Calu3 (cell line): ENCODE measurements at regions not wholly inside any gene's neighbourhood (a gene's known extent, or its start where the extent isn't known, plus 50 kb on each side); places are given as distances from the start of the nearest gene placed in this dataset.
"Not testable (repeated sequence)": the region's sequence is repeated elsewhere in the genome, so short reads cannot be mapped to it uniquely, and the experiment has no call there.

Experiments
- BruUV-seq: library from RNA; stranded (reverse); fragments of 400-500 nt; replicated peaks from 2 replicates; lab custom pipeline; 2021; lab: Mats Ljungman, UMichigan
- CTCF ChIA-PET: fragments of 300-600 bp; sonication (Branson Sonifier 250); formaldehyde crosslinking; loops from one replicate; lab custom pipeline; 2022; ENCODE audit warnings: antibody characterized with exemption; lab: Charles Lee
- DNase-seq: peaks from one replicate; pipeline ENCODE4 v3.0.0; 2022
- H3K27ac Mint-ChIP-seq: one replicate; pipeline ENCODE4 v1.8.0; 2022; ENCODE audit warnings: mixed read lengths; ENCODE audit not compliant: unreplicated experiment
- H3K27me3 Mint-ChIP-seq: one replicate; pipeline ENCODE4 v1.8.0; 2022; ENCODE audit warnings: mixed read lengths; ENCODE audit not compliant: unreplicated experiment
- H3K36me3 Mint-ChIP-seq: one replicate; pipeline ENCODE4 v1.8.0; 2022; ENCODE audit warnings: mild to moderate bottlenecking, moderate library complexity, mixed read lengths; ENCODE audit not compliant: insufficient read depth, unreplicated experiment
- H3K4me1 Mint-ChIP-seq: one replicate; pipeline ENCODE4 v1.8.0; 2022; ENCODE audit warnings: mild to moderate bottlenecking, low read depth, mixed read lengths; ENCODE audit not compliant: unreplicated experiment
- H3K4me3 Mint-ChIP-seq: one replicate; pipeline ENCODE4 v1.8.0; 2022; ENCODE audit warnings: mild to moderate bottlenecking, low read depth, moderate library complexity, mixed read lengths; ENCODE audit not compliant: unreplicated experiment
- H3K9me3 Mint-ChIP-seq: one replicate; pipeline ENCODE4 v1.8.0; 2022; ENCODE audit warnings: low read depth, mixed read lengths; ENCODE audit not compliant: unreplicated experiment
- intact Hi-C: fragments of 100-400 bp; cut with micrococcal nuclease; formaldehyde crosslinking; loops from one replicate; pipeline ENCODE4 v1.10.0; 2022; ENCODE audit not compliant: unreplicated experiment
- TF ChIP-seq, protein P1 (sequence below): fragments of 200-600 bp; IDR thresholded peaks from one replicate; pipeline ENCODE4 v1.8.0; 2022; ENCODE audit warnings: antibody characterized with exemption; ENCODE audit not compliant: unreplicated experiment

DNA sequence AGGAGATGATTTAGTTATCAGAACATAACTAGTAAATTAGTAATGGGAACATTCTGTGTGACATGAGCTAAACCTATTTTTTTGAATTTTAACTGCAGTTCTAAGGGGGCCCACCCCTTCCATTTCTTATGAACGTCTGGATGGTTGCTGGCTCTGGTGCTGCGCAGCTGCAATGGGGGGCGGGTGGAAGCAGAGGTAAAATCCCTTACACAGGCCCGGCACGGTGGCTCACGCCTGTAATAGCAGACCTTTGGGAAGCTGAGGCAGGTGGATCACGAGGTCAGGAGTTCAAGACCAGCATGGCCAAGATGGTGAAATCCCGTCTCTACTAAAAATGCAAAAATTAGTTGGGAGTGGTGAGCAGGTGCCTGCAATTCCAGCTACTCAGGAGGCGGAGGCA lies 151.5 kb downstream of the GALR1 start:
- Mint-ChIP-seq H3K9me3 (no peaks in the 10 kb centered on the region), H3K4me1 (no peaks in the 10 kb centered on the region), H3K36me3 (no peaks in the 10 kb centered on the region), H3K27ac (no peak overlapping the region), H3K27me3 (no peaks in the 10 kb centered on the region), H3K4me3 (no peak overlapping the region)
- CTCF ChIA-PET = interaction anchor here (0.6 to 1.1 kb wide), 2 partner anchors 9 to 825 kb away, joined by 3 read pairs; no protein-coding TSS in a partner anchor
- no peak for DNase-seq
- no TSS peak for BruUV-seq
- intact Hi-C loops = no loop called here
- TF ChIP-seq, protein P1, sequence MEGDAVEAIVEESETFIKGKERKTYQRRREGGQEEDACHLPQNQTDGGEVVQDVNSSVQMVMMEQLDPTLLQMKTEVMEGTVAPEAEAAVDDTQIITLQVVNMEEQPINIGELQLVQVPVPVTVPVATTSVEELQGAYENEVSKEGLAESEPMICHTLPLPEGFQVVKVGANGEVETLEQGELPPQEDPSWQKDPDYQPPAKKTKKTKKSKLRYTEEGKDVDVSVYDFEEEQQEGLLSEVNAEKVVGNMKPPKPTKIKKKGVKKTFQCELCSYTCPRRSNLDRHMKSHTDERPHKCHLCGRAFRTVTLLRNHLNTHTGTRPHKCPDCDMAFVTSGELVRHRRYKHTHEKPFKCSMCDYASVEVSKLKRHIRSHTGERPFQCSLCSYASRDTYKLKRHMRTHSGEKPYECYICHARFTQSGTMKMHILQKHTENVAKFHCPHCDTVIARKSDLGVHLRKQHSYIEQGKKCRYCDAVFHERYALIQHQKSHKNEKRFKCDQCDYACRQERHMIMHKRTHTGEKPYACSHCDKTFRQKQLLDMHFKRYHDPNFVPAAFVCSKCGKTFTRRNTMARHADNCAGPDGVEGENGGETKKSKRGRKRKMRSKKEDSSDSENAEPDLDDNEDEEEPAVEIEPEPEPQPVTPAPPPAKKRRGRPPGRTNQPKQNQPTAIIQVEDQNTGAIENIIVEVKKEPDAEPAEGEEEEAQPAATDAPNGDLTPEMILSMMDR = no peak

DNA sequence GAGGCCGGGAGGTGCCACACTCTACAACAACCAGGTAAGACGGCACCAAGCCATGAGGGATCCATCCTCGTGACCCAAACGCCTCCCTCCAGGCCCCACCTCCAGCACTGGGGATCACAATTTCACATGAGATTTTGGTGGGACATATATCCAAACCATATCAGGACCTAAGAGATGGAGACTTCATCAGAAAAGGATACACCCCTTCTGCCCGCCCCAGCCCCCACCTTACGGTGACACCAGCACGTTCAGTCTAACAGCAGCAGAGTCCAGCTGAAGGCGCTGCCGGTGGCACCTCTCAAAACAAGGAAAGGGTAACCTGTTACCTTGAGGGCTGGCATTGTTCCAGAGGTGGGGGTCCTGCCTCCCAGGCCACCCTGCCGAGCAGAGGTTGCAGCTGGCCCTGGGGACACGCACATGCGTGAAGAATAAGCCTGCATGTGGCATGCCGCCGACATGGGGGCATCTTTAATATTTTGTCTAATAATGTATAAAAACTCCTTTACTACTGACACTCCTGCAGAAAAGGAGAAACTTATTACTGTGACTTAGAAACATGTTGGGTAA lies 154.4 kb downstream of the GALR1 start:
- Mint-ChIP-seq H3K4me1 (no peaks in the 10 kb centered on the region), H3K27ac (no peak overlapping the region), H3K27me3 (no peaks in the 10 kb centered on the region), H3K4me3 (no peak overlapping the region), H3K36me3 (no peaks in the 10 kb centered on the region), H3K9me3 (no peaks in the 10 kb centered on the region)
- BruUV-seq = no TSS peak
- no peak for DNase-seq
- intact Hi-C loops = no loop called here
- CTCF ChIA-PET = no interaction called here
- TF ChIP-seq, protein P1 = no peak

DNA sequence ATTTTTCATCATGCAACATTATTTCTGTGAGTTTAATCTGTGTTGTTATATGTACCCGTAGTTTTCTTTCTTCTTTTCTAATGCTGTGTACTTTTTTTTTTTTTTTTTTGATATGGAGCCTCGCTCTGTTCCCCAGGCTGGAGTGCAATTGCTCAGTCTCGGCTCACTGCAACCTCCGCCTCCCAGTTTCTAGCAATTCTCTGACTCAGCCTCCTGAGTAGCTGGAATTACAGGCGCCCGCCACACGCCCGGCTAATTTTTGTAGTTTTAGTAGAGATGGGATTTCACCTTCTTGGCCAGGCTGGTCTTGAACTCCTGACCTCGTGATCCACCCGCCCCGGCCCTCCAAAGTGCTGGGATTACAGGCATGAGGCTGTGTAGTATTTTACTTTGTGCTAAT lies 155.4 kb downstream of the GALR1 start:
- Mint-ChIP-seq H3K4me3 (no peak overlapping the region), H3K4me1 (no peaks in the 10 kb centered on the region), H3K27me3 (no peaks in the 10 kb centered on the region), H3K36me3 (no peaks in the 10 kb centered on the region), H3K27ac (no peak overlapping the region), H3K9me3 (no peaks in the 10 kb centered on the region)
- CTCF ChIA-PET = interaction anchor here (0.8 kb wide), 1 partner anchor 26 kb away, joined by 6 read pairs; no protein-coding TSS in a partner anchor
- BruUV-seq = no TSS peak
- TF ChIP-seq, protein P1 = no peak
- intact Hi-C loops = no loop called here
- no peak for DNase-seq

DNA sequence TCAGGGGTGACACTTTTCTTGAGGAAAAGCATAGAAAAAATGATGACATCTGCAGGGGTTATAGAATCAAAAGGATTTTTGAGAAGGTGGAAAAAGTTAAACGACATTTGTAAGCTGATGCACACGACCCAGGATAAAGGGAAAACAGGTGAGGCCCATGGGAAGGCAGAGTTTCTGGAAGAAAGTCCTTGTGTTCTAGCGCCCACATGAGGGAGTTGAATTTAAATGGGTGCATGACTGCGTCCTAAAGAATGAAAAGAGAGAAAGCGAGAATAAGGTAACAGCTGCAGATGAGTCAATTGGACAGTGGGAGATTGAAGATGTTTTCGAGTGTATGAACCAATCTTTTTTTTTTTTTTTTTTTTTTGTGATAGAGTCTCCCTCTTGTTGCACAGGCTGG lies 158.1 kb downstream of the GALR1 start:
- TF ChIP-seq, protein P1 = no peak
- DNase-seq = no peak
- Mint-ChIP-seq H3K27me3 (no peaks in the 10 kb centered on the region), H3K36me3 (no peaks in the 10 kb centered on the region), H3K9me3 (no peaks in the 10 kb centered on the region), H3K4me1 (no peaks in the 10 kb centered on the region), H3K4me3 (no peak overlapping the region), H3K27ac (no peak overlapping the region)
- BruUV-seq = no TSS peak
- CTCF ChIA-PET = interaction anchor here (0.7 kb wide), 2 partner anchors 9 to 277 kb away, joined by 3 to 10 read pairs; no protein-coding TSS in a partner anchor
- intact Hi-C loops = no loop called here

DNA sequence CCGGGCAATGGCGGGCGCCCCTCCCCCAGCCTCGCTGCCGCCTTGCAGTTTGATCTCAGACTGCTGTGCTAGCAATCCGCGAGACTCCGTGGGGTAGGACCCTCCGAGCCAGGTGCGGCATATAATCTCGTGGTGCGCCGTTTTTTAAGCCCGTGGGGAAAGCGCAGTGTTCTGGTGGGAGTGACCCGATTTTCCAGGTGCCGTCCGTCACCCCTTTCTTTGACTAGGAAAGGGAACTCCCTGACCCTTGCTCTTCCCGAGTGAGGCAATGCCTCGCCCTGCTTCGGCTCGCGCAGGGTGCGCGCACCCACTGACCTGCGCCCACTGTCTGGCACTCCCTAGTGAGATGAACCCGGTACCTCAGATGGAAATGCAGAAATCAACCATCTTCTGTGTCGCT lies 171.9 kb downstream of the GALR1 start:
- H3K4me3 Mint-ChIP-seq, intact Hi-C loops, H3K4me1 Mint-ChIP-seq, H3K36me3 Mint-ChIP-seq, DNase-seq, H3K27me3 Mint-ChIP-seq, BruUV-seq, H3K27ac Mint-ChIP-seq, CTCF ChIA-PET: not testable (repeated sequence)
- peaks cover 12% of the 10 kb centered on the region for H3K9me3 Mint-ChIP-seq
